Endodermal cell (in vitro differentiated cells): ENCODE measurements at regions not wholly inside any gene's neighbourhood (a gene's known extent, or its start where the extent isn't known, plus 50 kb on each side); places are given as distances from the start of the nearest gene placed in this dataset.

Source experiments
- DNase-seq: peaks from one replicate; pipeline ENCODE4 v3.0.0-alpha.2; 2017
- H3K27ac ChIP-seq: 2 replicates; pipeline ENCODE4 v1.5.1; 2013; ENCODE audit warnings: mild to moderate bottlenecking, low read depth, low read length, moderate library complexity
- H3K27me3 ChIP-seq: 2 replicates; pipeline ENCODE4 v1.6.1; 2013; ENCODE audit warnings: mild to moderate bottlenecking, low read length, moderate library complexity; ENCODE audit not compliant: insufficient read depth, control insufficient read depth, poor library complexity, severe bottlenecking
- H3K36me3 ChIP-seq: 2 replicates; pipeline ENCODE4 v1.7.0; 2013; ENCODE audit warnings: mild to moderate bottlenecking, low read length, moderate library complexity; ENCODE audit not compliant: control insufficient read depth, insufficient read depth
- H3K4me1 ChIP-seq: one replicate; pipeline ENCODE4 v1.7.0; 2013; ENCODE audit warnings: low read length; ENCODE audit not compliant: control insufficient read depth, insufficient read depth
- H3K4me3 ChIP-seq: 2 replicates; pipeline ENCODE4 v1.5.1; 2013; ENCODE audit warnings: mild to moderate bottlenecking, low read length, moderate library complexity
- H3K9ac ChIP-seq: 2 replicates; pipeline ENCODE4 v1.6.1; 2013; ENCODE audit warnings: mild to moderate bottlenecking, low read length, moderate library complexity; ENCODE audit not compliant: poor library complexity, severe bottlenecking; ENCODE audit errors: extremely low read depth
- H3K9me3 ChIP-seq: 2 replicates; pipeline ENCODE4 v1.6.1; 2013; ENCODE audit warnings: mild to moderate bottlenecking, low read length, moderate library complexity; ENCODE audit not compliant: control insufficient read depth
- H3K27ac Mint-ChIP-seq: 2 replicates; pipeline ENCODE4 v1.8.0; 2020; ENCODE audit warnings: mixed read lengths
- H3K27me3 Mint-ChIP-seq: 2 replicates; pipeline ENCODE4 v1.8.0; 2021; ENCODE audit warnings: mild to moderate bottlenecking, mixed read lengths; ENCODE audit not compliant: insufficient read depth
- H3K36me3 Mint-ChIP-seq: 2 replicates; pipeline ENCODE4 v1.8.0; 2020; ENCODE audit warnings: low read depth, mixed read lengths
- H3K4me1 Mint-ChIP-seq: 2 replicates; pipeline ENCODE4 v1.8.0; 2020; ENCODE audit warnings: mixed read lengths
- H3K4me3 Mint-ChIP-seq: 2 replicates; pipeline ENCODE4 v1.8.0; 2020; ENCODE audit warnings: mild to moderate bottlenecking, moderate library complexity, mixed read lengths
- H3K9me3 Mint-ChIP-seq: 2 replicates; pipeline ENCODE4 v1.8.0; 2020; ENCODE audit warnings: mild to moderate bottlenecking, mixed read lengths
- WGBS, 2 experiments: methylation state at CpG; one replicate each; pipeline versions ENCODE4 v1.1.5 to v1.1.7; 2013; ENCODE audit warnings: missing lambda C conversion rate in 2 of 2, mixed read lengths in 1 of 2; ENCODE audit not compliant: insufficient coverage in 1 of 2, insufficient read length in 1 of 2; 5-methylcytosine and 5-hydroxymethylcytosine counted together
- TF ChIP-seq, protein P1 (sequence below): fragments of 200-600 bp; sonication (generic); conservative IDR thresholded peaks from 2 replicates; pipeline ENCODE4 v1.5.0; 2021; ENCODE audit warnings: antibody characterized with exemption, mild to moderate bottlenecking

GRCh38 chr18:72605376-72605775 is 61.2 kb upstream of the CBLN2 start:
- H3K4me3 ChIP-seq = peak overlapping the region; percentile 27
- no peak for DNase-seq
- TF ChIP-seq, protein P1, sequence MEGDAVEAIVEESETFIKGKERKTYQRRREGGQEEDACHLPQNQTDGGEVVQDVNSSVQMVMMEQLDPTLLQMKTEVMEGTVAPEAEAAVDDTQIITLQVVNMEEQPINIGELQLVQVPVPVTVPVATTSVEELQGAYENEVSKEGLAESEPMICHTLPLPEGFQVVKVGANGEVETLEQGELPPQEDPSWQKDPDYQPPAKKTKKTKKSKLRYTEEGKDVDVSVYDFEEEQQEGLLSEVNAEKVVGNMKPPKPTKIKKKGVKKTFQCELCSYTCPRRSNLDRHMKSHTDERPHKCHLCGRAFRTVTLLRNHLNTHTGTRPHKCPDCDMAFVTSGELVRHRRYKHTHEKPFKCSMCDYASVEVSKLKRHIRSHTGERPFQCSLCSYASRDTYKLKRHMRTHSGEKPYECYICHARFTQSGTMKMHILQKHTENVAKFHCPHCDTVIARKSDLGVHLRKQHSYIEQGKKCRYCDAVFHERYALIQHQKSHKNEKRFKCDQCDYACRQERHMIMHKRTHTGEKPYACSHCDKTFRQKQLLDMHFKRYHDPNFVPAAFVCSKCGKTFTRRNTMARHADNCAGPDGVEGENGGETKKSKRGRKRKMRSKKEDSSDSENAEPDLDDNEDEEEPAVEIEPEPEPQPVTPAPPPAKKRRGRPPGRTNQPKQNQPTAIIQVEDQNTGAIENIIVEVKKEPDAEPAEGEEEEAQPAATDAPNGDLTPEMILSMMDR = no peak
- H3K36me3 ChIP-seq = no peaks in the 10 kb centered on the region
- no peak overlapping the region for H3K4me3 Mint-ChIP-seq
- H3K27ac Mint-ChIP-seq = no peak overlapping the region
- no peak overlapping the region for H3K9ac ChIP-seq
- H3K27me3 Mint-ChIP-seq = peaks cover 18% of the 10 kb centered on the region
- H3K36me3 Mint-ChIP-seq = no peaks in the 10 kb centered on the region
- H3K4me1 Mint-ChIP-seq = peaks cover 3% of the 10 kb centered on the region
- H3K9me3 ChIP-seq = peaks cover 47% of the 10 kb centered on the region
- no peaks in the 10 kb centered on the region for H3K4me1 ChIP-seq
- no peaks in the 10 kb centered on the region for H3K27me3 ChIP-seq
- no peak overlapping the region for H3K27ac ChIP-seq
- no peaks in the 10 kb centered on the region for H3K9me3 Mint-ChIP-seq
- no CpG with 5 or more reads among the region's 1 CpG for WGBS, 2 experiments

DNA sequence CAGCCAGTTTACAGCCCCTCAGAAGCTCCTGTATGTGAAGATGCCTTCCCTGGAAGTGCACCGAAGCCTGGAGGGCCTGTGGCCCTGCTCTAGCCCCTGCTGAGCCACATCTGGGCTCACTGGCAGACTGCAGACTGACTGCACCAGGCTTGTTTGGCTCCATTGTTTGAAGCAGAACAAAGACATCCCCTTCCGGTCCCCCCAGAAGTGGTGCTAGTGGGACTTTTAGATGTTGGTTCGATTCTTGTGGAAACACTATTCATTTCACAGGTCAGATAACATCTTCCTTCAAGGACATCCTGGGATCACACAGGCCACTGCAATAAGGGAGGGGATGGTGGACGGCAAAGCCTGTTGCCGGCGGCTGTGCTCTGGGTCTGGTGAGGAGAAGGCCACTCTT is 57.8 kb upstream of the CBLN2 start:
- TF ChIP-seq, protein P1 = no peak
- Histone ChIP-seq H3K9ac (no peak overlapping the region), H3K4me1 (no peaks in the 10 kb centered on the region), H3K9me3 (peaks cover 52% of the 10 kb centered on the region), H3K4me3 (no peak overlapping the region), H3K27me3 (no peaks in the 10 kb centered on the region), H3K27ac (no peak overlapping the region), H3K36me3 (no peaks in the 10 kb centered on the region)
- H3K4me1 Mint-ChIP-seq = peaks cover 3% of the 10 kb centered on the region
- H3K9me3 Mint-ChIP-seq = no peaks in the 10 kb centered on the region
- H3K36me3 Mint-ChIP-seq = no peaks in the 10 kb centered on the region
- WGBS, 2 experiments = 90 to 100% methylated on average over 2 to 5 of the region's 6 CpGs
- peak; percentile 43 for DNase-seq
- peaks cover 3% of the 10 kb centered on the region for H3K27me3 Mint-ChIP-seq
- H3K27ac Mint-ChIP-seq = peak overlapping the region; percentile 41
- H3K4me3 Mint-ChIP-seq = no peak overlapping the region

DNA sequence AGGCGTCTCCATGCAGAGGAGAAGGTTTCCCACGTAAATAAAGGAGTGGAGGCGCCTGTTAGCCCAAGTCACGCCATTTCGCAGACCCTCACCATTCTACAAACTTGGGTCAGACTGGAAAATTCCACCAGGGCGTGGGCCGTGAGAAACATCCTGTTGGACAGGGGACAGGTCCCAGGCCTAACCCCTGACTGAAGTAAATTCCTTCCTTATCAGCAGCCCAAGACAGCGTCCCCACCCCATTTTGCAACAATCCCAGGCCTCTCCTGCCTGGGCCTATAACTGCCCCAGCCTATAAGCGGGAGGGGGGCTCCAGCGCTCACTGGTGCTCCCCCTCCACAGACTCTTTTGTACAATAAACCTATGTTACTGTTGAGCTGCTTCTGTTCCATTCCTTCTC is 57.3 kb upstream of the CBLN2 start:
- Mint-ChIP-seq H3K9me3 (no peaks in the 10 kb centered on the region), H3K27ac (no peak overlapping the region), H3K4me1 (peaks cover 3% of the 10 kb centered on the region), H3K36me3 (no peaks in the 10 kb centered on the region), H3K27me3 (peaks cover under 1% of the 10 kb centered on the region), H3K4me3 (no peak overlapping the region)
- WGBS, 2 experiments = 70 to 77% methylated on average over 6 to 10 of the region's 10 CpGs
- no peak overlapping the region for H3K4me3 ChIP-seq
- no peaks in the 10 kb centered on the region for H3K36me3 ChIP-seq
- H3K9ac ChIP-seq = no peak overlapping the region
- H3K27me3 ChIP-seq = no peaks in the 10 kb centered on the region
- H3K27ac ChIP-seq = no peak overlapping the region
- TF ChIP-seq, protein P1 = no peak
- DNase-seq = peak; percentile 36
- peaks cover 56% of the 10 kb centered on the region for H3K9me3 ChIP-seq
- H3K4me1 ChIP-seq = no peaks in the 10 kb centered on the region
